Mucosa of rectum (tissue), 2 donors: ENCODE measurements at regions not wholly inside any gene's neighbourhood (a gene's known extent, or its start where the extent isn't known, plus 50 kb on each side); places are given as distances from the start of the nearest gene placed in this dataset.
"Not testable (repeated sequence)": the region's sequence is repeated elsewhere in the genome, so short reads cannot be mapped to it uniquely, and the experiment has no call there.

Experiments used
- H3K27ac ChIP-seq, 2 donors: one replicate each; pipeline ENCODE4 v1.7.0; 2013; ENCODE audit warnings: inconsistent platforms in 2 of 2, low read depth in 2 of 2, low read length in 2 of 2
- H3K27me3 ChIP-seq, 2 donors: one replicate each; pipeline ENCODE4 v1.7.0; 2013; ENCODE audit warnings: low read length in 2 of 2; ENCODE audit not compliant: control insufficient read depth in 2 of 2, insufficient read depth in 2 of 2
- H3K36me3 ChIP-seq, 2 donors: one replicate each; pipeline ENCODE4 v1.7.0; 2013; ENCODE audit warnings: low read length in 2 of 2; ENCODE audit not compliant: control insufficient read depth in 2 of 2, insufficient read depth in 2 of 2
- H3K4me1 ChIP-seq, 2 donors: one replicate each; pipeline ENCODE4 v1.7.0; 2013; ENCODE audit warnings: low read length in 2 of 2, mild to moderate bottlenecking in 1 of 2; ENCODE audit not compliant: control insufficient read depth in 2 of 2, insufficient read depth in 2 of 2
- H3K4me3 ChIP-seq, 2 donors: one replicate each; pipeline ENCODE4 v1.7.0; 2013; ENCODE audit warnings: low read length in 2 of 2
- H3K9ac ChIP-seq, 2 donors: one replicate each; pipeline ENCODE4 v1.7.0; 2013; ENCODE audit warnings: low read length in 2 of 2, low read depth in 1 of 2, mild to moderate bottlenecking in 1 of 2
- H3K9me3 ChIP-seq, 2 donors: one replicate each; pipeline ENCODE4 v1.7.0; 2013; ENCODE audit warnings: low read length in 2 of 2; ENCODE audit not compliant: control insufficient read depth in 2 of 2
- donor health status: healthy.
- donor health status: Normal muscosa, but diverticular disease.

DNA sequence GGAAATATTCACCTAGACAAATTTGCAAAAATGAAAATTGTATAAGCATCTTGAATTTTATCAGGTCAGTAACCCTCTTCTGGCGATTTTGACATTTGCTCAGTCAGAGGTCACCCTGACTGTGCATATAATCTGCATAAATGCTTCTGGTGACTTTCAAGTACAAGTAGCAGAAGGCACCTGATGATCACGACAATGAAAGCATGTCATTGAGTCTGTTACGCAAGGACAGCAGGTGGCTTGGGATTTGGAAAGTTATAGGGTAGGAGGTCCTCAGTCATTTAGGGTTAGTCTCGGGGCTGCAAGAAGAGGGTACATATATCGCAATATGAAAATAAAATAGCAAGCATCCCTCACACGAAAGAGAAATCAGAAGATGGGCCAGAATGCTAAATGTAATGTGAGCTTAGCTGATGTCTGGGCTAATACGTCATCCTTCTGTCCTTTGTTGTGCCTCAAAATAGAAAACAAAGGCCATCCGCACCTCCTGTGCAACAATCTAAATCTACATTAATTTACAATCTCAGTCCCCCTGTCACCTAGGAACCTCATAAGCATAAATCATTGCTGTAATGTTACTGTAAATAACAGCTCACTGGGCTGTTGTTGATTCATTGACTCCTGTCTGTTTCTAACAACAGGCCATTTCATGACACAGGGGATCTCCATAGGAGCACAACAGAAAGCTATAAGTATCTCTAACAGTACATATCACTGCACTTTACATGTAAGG, 155.2 kb upstream of the RSPO3 start:
- Histone ChIP-seq H3K36me3 (no peaks in the 10 kb centered on the region), H3K4me3 (no peak overlapping the region), H3K4me1 (no peaks in the 10 kb centered on the region), H3K27me3 (no peaks in the 10 kb centered on the region), H3K9me3 (no peaks in the 10 kb centered on the region), H3K9ac (no peak overlapping the region), H3K27ac (no peak overlapping the region)

DNA sequence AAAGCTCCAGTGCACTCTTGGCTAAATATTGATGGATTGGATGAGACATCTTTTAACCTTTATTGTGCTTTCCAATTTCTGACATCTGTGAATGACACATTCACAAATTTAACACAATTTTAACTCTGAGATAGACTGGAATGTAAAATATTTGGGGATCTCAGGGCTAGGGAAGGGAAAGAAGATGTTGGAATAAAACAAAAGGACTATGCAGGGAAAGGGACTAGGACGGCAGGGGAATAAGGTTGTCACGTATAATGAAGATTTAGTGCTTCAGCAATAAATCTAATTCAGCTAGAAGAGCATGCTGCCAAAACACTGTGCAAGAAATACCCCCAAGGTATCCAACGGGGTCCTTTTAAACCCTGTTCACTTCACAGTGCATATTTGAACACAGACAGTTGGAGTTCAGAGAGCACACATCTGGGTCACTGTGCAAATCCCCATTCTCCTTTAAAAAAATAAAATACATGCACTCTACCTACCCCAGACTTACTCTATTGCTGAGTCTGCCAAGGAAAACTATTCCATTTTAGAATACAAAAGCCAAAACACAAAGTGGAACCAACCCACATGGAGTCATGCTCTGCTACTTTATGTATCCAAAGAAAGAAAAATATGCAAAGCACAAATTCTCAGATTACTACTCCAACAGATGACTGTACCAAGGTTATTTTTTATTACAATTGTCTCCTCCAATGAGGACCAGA, 151.0 kb upstream of the RSPO3 start:
- H3K27ac ChIP-seq = no peak overlapping the region
- H3K36me3 ChIP-seq = no peaks in the 10 kb centered on the region
- H3K4me3 ChIP-seq = no peak overlapping the region
- H3K4me1 ChIP-seq = no peaks in the 10 kb centered on the region
- H3K9me3 ChIP-seq = no peaks in the 10 kb centered on the region
- H3K27me3 ChIP-seq = no peaks in the 10 kb centered on the region
- no peak overlapping the region for H3K9ac ChIP-seq

DNA sequence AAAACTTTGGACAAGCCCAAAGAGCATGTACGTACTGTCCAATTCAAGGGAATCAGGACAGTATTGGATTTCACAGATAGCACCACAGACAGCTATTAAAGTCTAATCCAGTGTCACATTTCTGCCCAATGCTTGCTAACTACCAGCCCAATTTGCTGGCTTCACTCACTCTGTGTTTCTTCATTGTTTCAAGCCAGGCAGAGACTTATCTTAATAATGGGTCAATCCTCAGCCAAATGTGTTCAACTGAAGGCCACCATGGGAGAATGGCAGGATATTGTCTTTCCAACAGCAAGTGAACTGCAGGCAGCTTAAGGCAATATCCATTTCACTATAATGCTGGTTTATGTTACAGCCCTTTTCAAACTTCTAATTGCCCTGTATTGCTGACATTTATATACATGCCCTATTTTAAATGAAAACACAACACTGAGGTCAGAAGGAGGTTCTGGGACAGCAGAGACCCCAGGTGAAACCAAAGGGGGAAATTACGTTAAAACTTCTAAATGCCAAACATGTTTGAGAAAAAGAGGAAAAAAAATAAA, 142.1 kb upstream of the RSPO3 start:
- no peak overlapping the region for H3K27ac ChIP-seq
- no peaks in the 10 kb centered on the region for H3K9me3 ChIP-seq
- no peaks in the 10 kb centered on the region for H3K4me1 ChIP-seq
- H3K36me3 ChIP-seq = no peaks in the 10 kb centered on the region
- H3K27me3 ChIP-seq = no peaks in the 10 kb centered on the region
- H3K9ac ChIP-seq = no peak overlapping the region
- no peak overlapping the region for H3K4me3 ChIP-seq

DNA sequence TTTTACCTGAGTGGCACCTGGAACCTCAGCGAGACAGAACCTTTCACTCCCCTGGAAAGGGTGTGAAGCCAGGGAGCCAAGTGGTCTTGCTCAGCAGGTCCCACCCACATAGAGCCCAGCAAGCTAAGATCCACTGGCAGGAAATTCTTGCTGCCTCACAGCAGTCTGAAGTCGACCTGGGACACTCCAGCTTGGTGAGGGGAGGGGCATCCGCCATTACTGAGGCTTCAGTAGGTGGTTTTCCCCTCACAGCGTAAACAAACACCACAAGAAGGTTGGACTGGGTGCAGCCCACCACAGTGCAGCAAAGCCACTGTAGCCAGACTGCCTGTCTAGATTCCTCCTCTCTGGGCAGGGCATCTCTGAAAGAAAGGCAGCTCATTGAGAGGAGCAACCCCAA, 134.7 kb upstream of the RSPO3 start:
- H3K4me1 ChIP-seq = no peaks in the 10 kb centered on the region

DNA sequence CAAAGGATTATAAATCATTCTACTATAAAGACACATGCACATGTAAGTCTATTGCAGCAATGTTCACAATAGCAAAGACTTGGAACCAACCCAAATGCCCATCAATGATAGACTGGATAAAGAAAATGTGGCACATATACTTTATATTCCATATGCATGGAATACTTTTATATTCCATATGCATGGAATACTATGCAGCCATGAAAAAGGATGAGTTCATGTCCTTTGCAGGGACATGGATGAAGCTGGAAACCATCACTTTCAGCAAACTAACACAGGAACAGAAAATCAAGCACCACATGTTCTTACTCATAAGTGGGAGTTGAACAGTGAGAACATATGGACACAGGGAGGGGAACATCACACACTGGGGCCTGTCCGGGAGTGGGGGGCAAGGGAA, 130.3 kb upstream of the RSPO3 start:
- not testable (repeated sequence) for H3K9ac ChIP-seq, H3K4me1 ChIP-seq, H3K27me3 ChIP-seq, H3K36me3 ChIP-seq, H3K4me3 ChIP-seq, H3K9me3 ChIP-seq, H3K27ac ChIP-seq

More for the DNA sequence above, 134.7 kb upstream of the RSPO3 start:
- Histone ChIP-seq H3K27me3 (no peaks in the 10 kb centered on the region), H3K36me3 (no peaks in the 10 kb centered on the region), H3K9ac (no peak overlapping the region), H3K9me3 (no peaks in the 10 kb centered on the region), H3K4me3 (no peak overlapping the region), H3K27ac (no peak overlapping the region)

DNA sequence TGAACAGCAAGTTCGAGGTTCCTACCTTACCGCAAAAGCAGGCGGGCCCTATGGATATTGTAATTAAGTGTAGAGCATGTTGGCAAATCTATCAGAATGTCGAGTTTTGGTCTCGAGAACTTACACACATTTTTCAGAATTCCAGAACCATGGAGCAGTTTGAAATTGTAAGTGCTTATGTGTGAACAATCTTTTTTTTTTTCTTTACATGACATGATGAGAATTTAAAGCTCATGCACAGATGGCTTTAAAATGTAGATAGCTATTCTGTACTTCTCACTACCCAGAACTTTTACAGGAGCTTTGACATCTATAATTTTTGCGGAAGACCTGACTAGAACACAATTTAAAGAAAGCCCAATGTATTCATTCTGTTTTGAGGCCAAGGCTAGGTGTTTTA, 117.8 kb upstream of the RSPO3 start:
- Histone ChIP-seq H3K9ac (no peak overlapping the region), H3K4me1 (no peaks in the 10 kb centered on the region), H3K9me3 (no peaks in the 10 kb centered on the region), H3K4me3 (no peak overlapping the region), H3K36me3 (no peaks in the 10 kb centered on the region), H3K27ac (no peak overlapping the region), H3K27me3 (no peaks in the 10 kb centered on the region)

DNA sequence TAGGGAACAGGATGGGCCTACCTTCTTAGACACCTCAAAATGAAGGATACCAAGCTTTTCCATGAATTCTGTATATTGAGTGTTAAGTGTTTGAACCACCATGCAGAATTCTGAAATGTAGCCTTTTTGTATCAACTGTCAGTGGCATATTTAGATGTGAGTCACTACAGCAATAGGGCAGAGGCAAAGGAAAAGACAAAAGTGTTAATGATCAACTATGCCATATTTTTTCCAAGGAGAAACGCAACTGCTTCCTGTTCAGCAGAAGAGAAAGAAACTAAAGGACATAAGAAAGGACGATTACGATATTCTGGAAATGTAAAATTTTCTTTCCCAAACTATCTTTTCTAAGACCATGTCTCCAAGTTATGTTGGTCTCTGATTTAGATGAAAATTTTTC, 104.6 kb upstream of the RSPO3 start:
- Histone ChIP-seq H3K9me3 (no peaks in the 10 kb centered on the region), H3K27me3 (no peaks in the 10 kb centered on the region), H3K27ac (no peak overlapping the region)

DNA sequence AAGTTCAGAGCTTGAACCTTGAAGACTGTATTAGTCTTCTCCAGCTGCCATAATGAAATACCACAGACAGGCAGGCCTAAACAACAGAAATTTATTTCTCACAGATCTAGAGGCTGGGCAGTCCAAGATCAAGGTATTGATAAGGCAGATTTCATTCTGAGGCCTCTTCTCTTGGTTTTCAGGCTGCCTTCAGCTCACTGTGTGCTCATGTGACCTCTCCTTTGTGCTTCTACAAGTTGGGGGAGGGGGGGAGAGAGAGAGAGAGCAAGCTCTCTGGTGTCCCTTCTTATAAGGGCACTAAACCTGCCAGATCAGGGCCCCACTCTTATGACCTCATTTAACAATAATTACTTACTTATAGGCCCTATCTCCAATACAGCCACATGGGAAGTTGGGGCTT, 102.6 kb upstream of the RSPO3 start:
- no peak overlapping the region for H3K9ac ChIP-seq
- H3K4me1 ChIP-seq = no peaks in the 10 kb centered on the region
- H3K4me3 ChIP-seq = no peak overlapping the region
- no peak overlapping the region for H3K27ac ChIP-seq
- H3K36me3 ChIP-seq = no peaks in the 10 kb centered on the region
- H3K27me3 ChIP-seq = no peaks in the 10 kb centered on the region
- H3K9me3 ChIP-seq = no peaks in the 10 kb centered on the region

More for the DNA sequence above, 104.6 kb upstream of the RSPO3 start:
- H3K36me3 ChIP-seq = no peaks in the 10 kb centered on the region
- H3K9ac ChIP-seq = no peak overlapping the region
- H3K4me3 ChIP-seq = no peak overlapping the region
- H3K4me1 ChIP-seq = no peaks in the 10 kb centered on the region

DNA sequence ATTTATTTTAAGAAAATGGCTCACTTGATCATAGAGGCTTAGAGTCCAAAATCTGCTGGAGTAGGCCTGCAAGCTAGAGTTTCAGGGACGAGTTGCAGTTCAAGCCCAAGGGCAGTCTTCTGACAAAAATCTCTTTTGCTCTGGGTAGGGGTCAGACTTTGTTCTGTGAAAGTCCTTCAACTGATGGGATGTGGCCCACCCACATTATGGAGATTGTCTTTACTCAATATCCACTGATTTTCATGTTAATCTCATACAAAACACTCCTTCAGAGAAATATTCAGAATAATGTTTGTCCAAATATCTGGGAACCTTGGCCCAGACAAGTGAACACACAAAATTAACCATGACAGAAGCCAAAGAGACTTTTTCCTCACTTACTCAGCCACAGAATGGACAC, 98.6 kb upstream of the RSPO3 start:
- peaks cover 0 to 2% of the 10 kb centered on the region in 2 donors for H3K4me1 ChIP-seq

DNA sequence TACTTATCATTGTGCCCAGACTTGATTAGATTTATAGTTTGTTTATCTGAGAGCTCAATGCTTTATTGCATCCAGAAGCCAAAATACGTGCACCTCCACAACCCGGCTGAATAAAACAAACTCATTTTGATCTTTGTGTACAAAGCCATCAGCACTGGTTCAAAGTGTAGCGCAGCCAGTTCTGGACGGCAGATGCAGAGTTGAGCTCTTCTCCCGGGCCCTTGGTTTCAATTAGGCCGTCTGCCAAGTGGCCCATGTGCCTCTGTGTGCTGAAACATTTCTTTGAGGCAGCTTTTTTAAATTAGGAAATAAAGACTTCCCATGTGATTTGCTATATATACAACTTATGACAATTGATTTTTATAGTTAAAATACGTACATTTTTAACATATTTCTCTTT, 96.2 kb upstream of the RSPO3 start:
- Histone ChIP-seq H3K9ac (no peak overlapping the region), H3K36me3 (no peaks in the 10 kb centered on the region), H3K4me1 (peaks cover 0 to 2% of the 10 kb centered on the region in 2 donors), H3K27me3 (no peaks in the 10 kb centered on the region), H3K4me3 (no peak overlapping the region), H3K27ac (no peak overlapping the region), H3K9me3 (no peaks in the 10 kb centered on the region)

More for the DNA sequence above, 98.6 kb upstream of the RSPO3 start:
- Histone ChIP-seq H3K9me3 (no peaks in the 10 kb centered on the region), H3K4me3 (no peak overlapping the region), H3K27me3 (no peaks in the 10 kb centered on the region), H3K27ac (no peak overlapping the region), H3K36me3 (no peaks in the 10 kb centered on the region), H3K9ac (no peak overlapping the region)
